ENCODE measurements at regions not wholly inside any gene's neighbourhood (a gene's known extent, or its start where the extent isn't known, plus 50 kb on each side); places are given as distances from the start of the nearest gene placed in this dataset.

GRCh38 chr16:86661706-86662105 is 83.4 kb downstream of the FOXL1 start:
- Histone ChIP-seq H3K27me3 (ENCODE audit: control insufficient read depth in 1 of 2, insufficient read depth in 2 of 2, low read length in 1 of 2) (no peaks in the 10 kb centered on the region), H3K4me1 (ENCODE audit: control insufficient read depth in 1 of 2, insufficient read depth in 2 of 2, low read length in 2 of 2) (no peaks in the 10 kb centered on the region)
- intact Hi-C loops (cut with DNase I): loop anchor here in 1 of 2 donors (5.0 kb wide), 2 partner anchors 49 to 79 kb away; no protein-coding TSS in a partner anchor

GRCh38 chr16:86662195-86662594 is 83.8 kb downstream of the FOXL1 start:
- DNase-seq: no peak
- intact Hi-C loops (cut with DNase I): loop anchor here in 1 of 2 donors (5.0 kb wide), 2 partner anchors 50 to 80 kb away; no protein-coding TSS in a partner anchor
- H3K4me1 ChIP-seq (ENCODE audit: control insufficient read depth in 1 of 2, insufficient read depth in 2 of 2, low read length in 2 of 2): no peaks in the 10 kb centered on the region
- WGBS, 2 donors: 54 to 58% methylated on average over 5 of the region's 5 CpGs
- ATAC-seq (ENCODE audit: low FRiP score): no peak
- no peaks in the 10 kb centered on the region for H3K9me3 ChIP-seq (ENCODE audit: control insufficient read depth, low read length)
- H3K36me3 ChIP-seq (ENCODE audit: control insufficient read depth in 1 of 2, insufficient read depth in 2 of 2, low read length in 1 of 2): no peaks in the 10 kb centered on the region
- H3K27ac ChIP-seq (ENCODE audit: low read depth in 1 of 2, low read length in 2 of 2): no peak overlapping the region
- H3K27me3 ChIP-seq (ENCODE audit: control insufficient read depth in 1 of 2, insufficient read depth in 2 of 2, low read length in 1 of 2): no peaks in the 10 kb centered on the region
- no peak overlapping the region for H3K4me3 ChIP-seq (ENCODE audit: low read length in 2 of 2)

More at GRCh38 chr16:86661706-86662105, 83.4 kb downstream of the FOXL1 start:
- DNase-seq (no peak), ATAC-seq (ENCODE audit: low FRiP score) (no peak)
- Histone ChIP-seq H3K9me3 (ENCODE audit: control insufficient read depth, low read length) (no peaks in the 10 kb centered on the region), H3K4me3 (ENCODE audit: low read length in 2 of 2) (no peak overlapping the region), H3K27ac (ENCODE audit: low read depth in 1 of 2, low read length in 2 of 2) (no peak overlapping the region), H3K36me3 (ENCODE audit: control insufficient read depth in 1 of 2, insufficient read depth in 2 of 2, low read length in 1 of 2) (no peaks in the 10 kb centered on the region)
- 76 to 77% methylated on average over 8 of the region's 8 CpGs for WGBS, 2 donors

GRCh38 chr16:86662740-86663139 is 84.4 kb downstream of the FOXL1 start:
- no peaks in the 10 kb centered on the region for H3K9me3 ChIP-seq (ENCODE audit: control insufficient read depth, low read length)
- DNase-seq (no peak), ATAC-seq (ENCODE audit: low FRiP score) (no peak)
- no peaks in the 10 kb centered on the region for H3K36me3 ChIP-seq (ENCODE audit: control insufficient read depth in 1 of 2, insufficient read depth in 2 of 2, low read length in 1 of 2)
- no peaks in the 10 kb centered on the region for H3K4me1 ChIP-seq (ENCODE audit: control insufficient read depth in 1 of 2, insufficient read depth in 2 of 2, low read length in 2 of 2)
- H3K27me3 ChIP-seq (ENCODE audit: control insufficient read depth in 1 of 2, insufficient read depth in 2 of 2, low read length in 1 of 2): no peaks in the 10 kb centered on the region
- intact Hi-C loops (cut with DNase I): loop anchor here in 1 of 2 donors (5.0 kb wide), 2 partner anchors 50 to 80 kb away; no protein-coding TSS in a partner anchor
- H3K4me3 ChIP-seq (ENCODE audit: low read length in 2 of 2): no peak overlapping the region
- no peak overlapping the region for H3K27ac ChIP-seq (ENCODE audit: low read depth in 1 of 2, low read length in 2 of 2)
- 78 to 81% methylated on average over 3 of the region's 3 CpGs for WGBS, 2 donors

- peak overlapping the region in 1 of 2 donors; percentile 27 for H3K27ac ChIP-seq (ENCODE audit: low read depth in 1 of 2, low read length in 2 of 2)
- H3K27me3 ChIP-seq (ENCODE audit: control insufficient read depth in 1 of 2, insufficient read depth in 2 of 2, low read length in 1 of 2): no peaks in the 10 kb centered on the region
- WGBS, 2 donors: 62 to 67% methylated on average over 19 of the region's 19 CpGs
- intact Hi-C loops (cut with DNase I): loop anchor here in 1 of 2 donors (5.0 kb wide), 2 partner anchors 52 to 82 kb away; no protein-coding TSS in a partner anchor
- no peak overlapping the region for H3K4me3 ChIP-seq (ENCODE audit: low read length in 2 of 2)
- no peak for ATAC-seq (ENCODE audit: low FRiP score)
- no peaks in the 10 kb centered on the region for H3K9me3 ChIP-seq (ENCODE audit: control insufficient read depth, low read length)
- no peaks in the 10 kb centered on the region for H3K4me1 ChIP-seq (ENCODE audit: control insufficient read depth in 1 of 2, insufficient read depth in 2 of 2, low read length in 2 of 2)
- no peaks in the 10 kb centered on the region for H3K36me3 ChIP-seq (ENCODE audit: control insufficient read depth in 1 of 2, insufficient read depth in 2 of 2, low read length in 1 of 2)
- no peak for DNase-seq
Observed at GRCh38 chr16:86663685-86664521, 85.6 kb downstream of the FOXL1 start.

- Histone ChIP-seq H3K27ac (ENCODE audit: low read depth in 1 of 2, low read length in 2 of 2) (peak overlapping the region in 1 of 2 donors; percentile 15), H3K4me1 (ENCODE audit: control insufficient read depth in 1 of 2, insufficient read depth in 2 of 2, low read length in 2 of 2) (no peaks in the 10 kb centered on the region), H3K9me3 (ENCODE audit: control insufficient read depth, low read length) (no peaks in the 10 kb centered on the region), H3K4me3 (ENCODE audit: low read length in 2 of 2) (no peak overlapping the region), H3K36me3 (ENCODE audit: control insufficient read depth in 1 of 2, insufficient read depth in 2 of 2, low read length in 1 of 2) (no peaks in the 10 kb centered on the region), H3K27me3 (ENCODE audit: control insufficient read depth in 1 of 2, insufficient read depth in 2 of 2, low read length in 1 of 2) (no peaks in the 10 kb centered on the region)
- peak; percentile 27 for ATAC-seq (ENCODE audit: low FRiP score)
- 74 to 77% methylated on average over 11 of the region's 11 CpGs for WGBS, 2 donors
- intact Hi-C loops (cut with DNase I): loop anchor here (5.0 kb wide), 3 partner anchors 52 to 87 kb away; partner anchors contain the start of gene FOXL1 (in 1 of the 2)
- peak in 1 of 2 donors; percentile 64 for DNase-seq
Observed at GRCh38 chr16:86664522-86665318, 86.4 kb downstream of the FOXL1 start.

- no peak overlapping the region for H3K4me3 ChIP-seq (ENCODE audit: low read length in 2 of 2)
- no peak overlapping the region for H3K27ac ChIP-seq (ENCODE audit: low read depth in 1 of 2, low read length in 2 of 2)
- whole genome bisulfite sequencing, 2 donors: 5 to 10% methylated on average over 2 of the region's 2 CpGs
- no peak for DNase-seq
- no peaks in the 10 kb centered on the region for H3K27me3 ChIP-seq (ENCODE audit: control insufficient read depth in 1 of 2, insufficient read depth in 2 of 2, low read length in 1 of 2)
- intact Hi-C loops (cut with DNase I): loop anchor here in 1 of 2 donors (5.0 kb wide), 1 partner anchor 88 kb away; the partner anchor contains the start of gene FOXL1
- no peak for ATAC-seq (ENCODE audit: low FRiP score)
- no peaks in the 10 kb centered on the region for H3K36me3 ChIP-seq (ENCODE audit: control insufficient read depth in 1 of 2, insufficient read depth in 2 of 2, low read length in 1 of 2)
- H3K4me1 ChIP-seq (ENCODE audit: control insufficient read depth in 1 of 2, insufficient read depth in 2 of 2, low read length in 2 of 2): no peaks in the 10 kb centered on the region
- no peaks in the 10 kb centered on the region for H3K9me3 ChIP-seq (ENCODE audit: control insufficient read depth, low read length)
Observed at GRCh38 chr16:86665319-86665675, 86.9 kb downstream of the FOXL1 start.

GRCh38 chr16:86665929-86666328 is 87.6 kb downstream of the FOXL1 start:
- H3K36me3 ChIP-seq (ENCODE audit: control insufficient read depth in 1 of 2, insufficient read depth in 2 of 2, low read length in 1 of 2): no peaks in the 10 kb centered on the region
- no peaks in the 10 kb centered on the region for H3K4me1 ChIP-seq (ENCODE audit: control insufficient read depth in 1 of 2, insufficient read depth in 2 of 2, low read length in 2 of 2)
- H3K9me3 ChIP-seq (ENCODE audit: control insufficient read depth, low read length): no peaks in the 10 kb centered on the region
- ATAC-seq (ENCODE audit: low FRiP score) (no peak), DNase-seq (no peak)
- no peak overlapping the region for H3K4me3 ChIP-seq (ENCODE audit: low read length in 2 of 2)
- H3K27me3 ChIP-seq (ENCODE audit: control insufficient read depth in 1 of 2, insufficient read depth in 2 of 2, low read length in 1 of 2): no peaks in the 10 kb centered on the region
- intact Hi-C loops (cut with DNase I): loop anchor here in 1 of 2 donors (5.0 kb wide), 1 partner anchor 89 kb away; the partner anchor contains the start of gene FOXL1
- no peak overlapping the region for H3K27ac ChIP-seq (ENCODE audit: low read depth in 1 of 2, low read length in 2 of 2)
- WGBS, 2 donors: 95 to 98% methylated on average over 3 of the region's 3 CpGs

GRCh38 chr16:86667035-86667434 is 88.7 kb downstream of the FOXL1 start:
- ATAC-seq (ENCODE audit: low FRiP score) (no peak), DNase-seq (no peak)
- H3K27me3 ChIP-seq (ENCODE audit: control insufficient read depth in 1 of 2, insufficient read depth in 2 of 2, low read length in 1 of 2): no peaks in the 10 kb centered on the region

More at GRCh38 chr16:86667035-86667434, 88.7 kb downstream of the FOXL1 start:
- H3K4me3 ChIP-seq (ENCODE audit: low read length in 2 of 2): no peak overlapping the region
- 76 to 81% methylated on average over 3 of the region's 3 CpGs for WGBS, 2 donors
- no peaks in the 10 kb centered on the region for H3K36me3 ChIP-seq (ENCODE audit: control insufficient read depth in 1 of 2, insufficient read depth in 2 of 2, low read length in 1 of 2)
- intact Hi-C loops (cut with DNase I): loop anchor here in 1 of 2 donors (5.0 kb wide), 1 partner anchor 90 kb away; the partner anchor contains the start of gene FOXL1
- H3K4me1 ChIP-seq (ENCODE audit: control insufficient read depth in 1 of 2, insufficient read depth in 2 of 2, low read length in 2 of 2): no peaks in the 10 kb centered on the region
- H3K9me3 ChIP-seq (ENCODE audit: control insufficient read depth, low read length): no peaks in the 10 kb centered on the region
- no peak overlapping the region for H3K27ac ChIP-seq (ENCODE audit: low read depth in 1 of 2, low read length in 2 of 2)

Measured in aorta (tissue), 5 donors.